HG02870 (cell line): ENCODE measurements at regions not wholly inside any gene's neighbourhood (a gene's known extent, or its start where the extent isn't known, plus 50 kb on each side); places are given as distances from the start of the nearest gene placed in this dataset.
"Not testable (repeated sequence)": the region's sequence is repeated elsewhere in the genome, so short reads cannot be mapped to it uniquely, and the experiment has no call there.

ENCODE experiments used
- ATAC-seq: cut with Tn5 transposase; IDR thresholded peaks from one replicate; pipeline ENCODE4 v1.9.1; 2021; ENCODE audit warnings: mild to moderate bottlenecking, moderate library complexity; ENCODE audit not compliant: unreplicated experiment

DNA sequence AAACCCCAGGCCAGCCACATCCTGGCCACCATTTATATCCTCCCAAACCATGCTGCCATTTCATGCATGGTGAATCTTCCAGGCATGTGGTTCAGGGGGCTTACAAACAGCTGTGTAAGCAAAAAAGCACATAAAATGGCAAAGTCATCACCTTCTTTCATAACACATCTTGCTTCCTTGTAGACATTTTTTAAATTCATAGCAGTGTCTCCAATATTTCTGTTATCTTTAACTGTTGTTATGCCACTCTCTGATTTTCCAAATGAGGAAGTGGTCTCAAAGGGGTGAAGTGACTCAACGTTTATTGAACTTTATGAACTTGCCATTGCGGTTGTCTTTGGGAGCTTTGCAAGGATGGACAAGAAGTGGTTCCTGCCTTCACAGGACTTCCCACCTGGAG lies 264.4 kb downstream of the MEX3B start:
- no peak for ATAC-seq

DNA sequence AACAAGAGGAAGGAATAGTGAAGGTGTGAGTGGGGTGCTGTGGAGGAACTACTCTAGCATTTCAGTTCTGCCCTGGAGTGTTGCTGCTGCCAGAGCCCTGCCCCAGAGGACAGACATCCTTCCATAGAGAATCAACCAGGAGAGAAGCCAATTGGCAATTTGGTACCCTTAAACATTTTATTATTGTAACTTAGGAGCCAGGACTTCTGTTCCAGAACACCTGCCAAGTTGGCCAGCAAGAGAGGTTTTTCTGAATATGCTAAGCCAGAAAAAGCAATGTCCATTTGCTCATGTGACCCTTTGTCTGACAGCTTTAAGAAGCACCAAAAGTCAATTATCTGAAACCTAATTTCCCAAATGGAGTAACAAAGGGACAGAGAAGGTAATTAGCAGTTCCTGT lies 264.9 kb downstream of the MEX3B start:
- ATAC-seq = no peak

DNA sequence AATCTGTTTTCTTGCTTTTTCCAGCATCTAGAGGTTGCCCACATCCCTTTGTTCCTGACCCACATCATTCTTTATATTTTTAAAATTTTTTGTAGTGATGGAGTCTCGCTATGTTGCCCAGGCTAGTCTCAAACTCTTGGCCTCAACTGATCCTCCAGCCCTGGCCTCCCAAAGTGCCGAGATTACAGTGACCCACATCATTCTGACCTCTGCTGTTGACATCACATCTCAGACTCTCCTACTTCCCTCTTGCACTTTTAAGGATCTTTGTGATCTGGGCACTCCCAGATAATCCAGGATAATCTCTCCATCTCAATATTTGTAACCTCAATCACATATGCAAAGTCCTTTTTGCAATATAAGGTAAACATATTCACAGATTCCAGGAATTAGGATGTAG lies 266.6 kb downstream of the MEX3B start:
- ATAC-seq = no peak

DNA sequence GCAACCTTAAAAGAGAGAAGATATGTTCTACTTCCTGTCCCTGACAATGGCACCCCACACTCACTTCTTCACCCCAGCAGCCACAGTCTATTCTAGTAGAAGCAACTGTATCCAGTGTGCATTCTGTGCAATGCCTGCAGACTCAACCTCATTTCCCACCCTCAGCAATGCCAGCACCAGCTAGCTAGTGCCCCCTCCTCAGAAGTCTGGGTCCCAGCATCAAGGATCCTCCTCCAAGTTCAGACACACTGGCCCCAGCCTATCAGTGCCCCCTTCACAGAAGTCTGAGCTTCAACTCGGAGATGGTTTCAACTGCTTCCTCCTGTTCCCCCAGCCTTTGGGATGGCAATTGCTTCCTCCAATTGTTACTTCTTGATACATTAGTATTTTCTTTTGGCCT lies 268.3 kb downstream of the MEX3B start:
- no peak for ATAC-seq

DNA sequence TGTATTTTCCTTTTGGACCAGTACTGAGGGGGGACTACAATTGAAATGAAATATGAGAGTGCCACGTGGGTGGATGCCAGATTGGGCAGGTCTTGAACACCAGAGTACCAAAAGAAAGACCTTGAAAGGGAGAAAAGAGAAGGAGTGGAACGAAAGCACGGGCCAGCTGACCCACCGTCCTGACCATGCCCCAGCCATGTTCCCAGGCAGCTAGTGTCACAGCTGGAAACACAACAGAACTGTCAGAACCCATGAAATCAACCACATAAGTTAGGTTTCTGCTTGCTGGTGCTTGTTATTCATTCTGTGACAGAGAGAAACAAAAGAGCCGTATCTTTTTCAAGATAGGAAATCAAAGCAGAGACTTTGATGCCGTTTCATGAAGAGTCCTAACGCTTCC lies 268.8 kb downstream of the MEX3B start:
- no peak for ATAC-seq

DNA sequence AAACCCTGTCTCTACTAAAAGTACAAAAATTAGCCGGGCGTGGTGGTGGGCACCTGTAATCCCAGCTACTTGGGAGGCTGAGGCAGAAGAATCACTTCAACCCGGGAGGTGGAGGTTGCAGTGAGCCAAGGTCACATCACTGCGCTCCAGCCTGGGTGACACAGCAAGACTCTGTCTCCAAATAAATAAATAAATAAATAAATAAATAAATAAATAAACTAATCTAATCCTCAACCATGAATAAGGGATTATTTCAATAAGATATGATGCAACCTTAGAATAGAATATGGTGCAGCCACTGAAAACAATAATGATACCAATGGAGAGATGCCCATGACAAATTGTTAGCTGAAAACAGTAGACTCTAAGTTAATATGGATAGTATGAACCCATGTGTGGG lies 270.0 kb downstream of the MEX3B start:
- ATAC-seq = not testable (repeated sequence)

DNA sequence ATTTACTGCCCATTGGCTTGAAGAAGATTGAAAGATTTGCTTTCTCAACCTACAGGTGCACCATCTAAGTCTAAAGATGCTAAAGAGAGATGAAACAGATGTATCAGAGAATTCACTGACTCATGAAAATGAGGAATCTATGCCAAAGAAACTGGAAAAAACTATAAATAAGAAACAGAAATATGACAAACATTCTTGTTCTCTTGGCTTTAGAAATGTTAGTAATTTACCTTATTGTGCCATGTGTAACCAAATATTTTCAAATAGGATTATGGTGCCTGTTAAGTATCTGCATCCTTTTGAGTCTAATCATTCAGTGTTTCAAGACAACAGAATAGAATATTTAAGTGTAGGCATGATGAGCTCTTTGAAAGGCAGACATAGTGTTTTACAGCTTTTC lies 271.5 kb downstream of the MEX3B start:
- ATAC-seq = no peak

DNA sequence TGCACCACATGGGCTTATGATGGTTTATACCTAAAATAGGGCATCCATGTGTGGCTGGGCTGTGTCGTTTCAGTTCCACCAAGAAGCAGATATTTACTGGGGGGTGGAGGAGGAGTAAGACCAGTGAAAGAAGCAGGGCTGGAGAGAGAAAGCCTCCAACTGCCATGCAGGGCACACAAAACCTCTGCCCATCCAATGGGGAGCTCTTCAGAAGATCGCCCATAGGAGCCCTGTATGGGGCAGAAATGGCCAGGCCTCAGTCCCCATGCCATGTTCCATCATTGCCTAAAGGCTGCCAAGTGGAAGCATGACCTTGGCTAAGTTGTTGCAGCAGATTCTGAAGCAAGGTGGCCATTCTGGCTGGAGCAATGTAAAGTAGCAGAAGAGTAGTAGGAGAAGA lies 277.0 kb downstream of the MEX3B start:
- no peak for ATAC-seq

DNA sequence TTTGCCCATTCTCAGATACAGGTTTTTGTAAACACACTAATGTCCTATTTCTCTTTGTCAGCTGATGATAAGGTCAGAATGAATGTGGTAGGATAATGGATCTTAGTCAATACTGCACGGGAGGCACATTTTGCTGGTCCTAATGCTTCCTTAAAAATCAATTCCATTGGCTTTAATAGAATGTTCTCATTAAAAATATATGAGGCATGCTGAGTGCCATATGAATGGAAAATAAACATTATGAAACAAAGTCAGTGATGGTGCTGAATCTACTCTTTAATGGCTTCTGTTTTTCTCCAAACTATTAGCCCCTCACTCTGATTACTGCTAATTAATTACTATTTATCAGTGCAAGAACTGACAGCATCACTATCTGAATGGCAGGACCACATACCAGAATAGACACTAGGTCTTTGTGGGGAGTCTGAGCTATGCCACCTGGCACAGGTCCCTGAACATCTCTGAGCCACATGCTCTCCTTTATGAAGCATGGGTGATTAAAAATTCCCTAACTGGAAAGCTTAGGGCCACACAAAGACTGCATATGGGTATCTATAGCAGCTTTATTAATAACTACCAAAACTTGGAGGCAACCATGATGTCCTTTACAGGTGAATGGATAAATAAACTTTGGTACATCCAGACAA lies 278.9 kb downstream of the MEX3B start:
- no peak for ATAC-seq

DNA sequence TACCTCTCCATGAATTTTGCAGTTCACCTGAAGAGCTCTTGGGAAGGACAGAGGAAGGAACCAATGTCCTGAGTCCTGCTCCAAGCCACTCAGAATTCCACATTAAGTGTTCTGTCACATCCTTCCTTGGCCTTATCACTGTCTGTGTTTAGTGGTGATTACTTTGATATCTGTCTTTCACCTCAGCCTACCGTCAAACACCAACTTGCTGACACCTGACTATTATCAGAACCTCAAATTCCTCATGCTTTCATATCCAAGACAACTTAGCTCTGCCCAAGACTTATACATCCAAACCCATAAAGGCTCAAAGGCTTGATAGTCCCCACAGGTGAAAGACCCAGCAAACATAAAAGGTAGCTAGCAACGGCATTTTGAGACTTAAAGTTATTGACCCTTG lies 280.0 kb downstream of the MEX3B start:
- no peak for ATAC-seq

DNA sequence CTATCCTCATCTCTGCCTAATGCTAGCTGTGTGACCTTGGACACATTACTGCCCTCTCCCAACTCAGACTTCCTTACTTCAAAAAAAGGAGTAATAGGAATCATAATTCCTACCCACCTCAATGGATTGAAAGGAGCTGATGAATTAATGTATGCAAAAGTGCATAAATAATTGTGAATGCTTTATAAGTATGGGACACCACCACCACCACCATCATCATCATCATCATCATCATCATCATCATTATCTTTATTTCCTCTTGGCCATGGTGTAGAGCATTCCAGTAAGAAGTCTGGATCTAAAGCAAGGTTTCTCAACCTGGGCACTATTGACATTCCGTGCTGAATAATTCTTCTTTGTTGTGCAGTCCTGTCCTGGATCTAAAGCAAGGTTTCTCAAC lies 282.5 kb downstream of the MEX3B start:
- ATAC-seq = no peak

DNA sequence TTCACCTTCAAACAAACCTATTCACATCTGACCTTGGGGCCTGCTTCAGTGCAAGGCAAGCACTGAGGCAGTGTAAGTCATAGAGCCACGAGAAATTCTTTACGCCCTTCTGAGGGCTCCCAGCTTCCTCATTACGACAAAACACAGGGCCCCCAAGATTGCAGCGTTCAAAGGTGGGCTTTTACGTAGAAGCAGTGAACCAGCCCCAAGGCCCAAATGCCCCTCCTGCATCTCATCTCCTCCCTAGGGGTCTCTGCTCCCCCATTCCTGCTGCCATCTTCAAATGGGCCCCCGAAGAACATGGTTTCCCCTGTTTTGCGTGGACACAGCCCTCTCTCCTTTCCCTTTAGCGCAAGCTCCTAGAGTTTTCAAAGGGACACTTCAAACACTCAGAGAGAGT lies 285.1 kb downstream of the MEX3B start:
- no peak for ATAC-seq

DNA sequence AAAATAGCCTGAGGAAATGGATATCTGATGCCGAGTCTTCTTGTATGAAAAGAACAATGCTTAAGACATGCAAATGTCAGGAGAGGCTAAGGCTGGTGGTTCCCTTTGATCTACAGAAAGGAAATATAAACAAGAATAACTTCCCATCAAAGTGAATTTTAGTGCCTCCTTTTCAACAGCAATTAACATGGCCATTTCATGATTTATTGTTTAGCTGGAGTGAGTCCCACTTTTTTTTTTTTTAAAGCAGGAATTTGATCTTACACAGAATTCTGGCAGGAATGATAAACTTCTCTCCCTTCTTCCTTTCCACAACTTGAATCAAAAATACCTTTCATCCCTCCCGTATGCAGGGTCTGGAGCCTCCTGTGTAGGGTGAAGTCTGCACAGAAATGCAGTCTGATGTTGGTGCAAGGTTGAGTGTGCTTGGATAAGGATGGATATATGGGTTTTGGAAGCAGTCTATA lies 287.0 kb downstream of the MEX3B start:
- no peak for ATAC-seq

DNA sequence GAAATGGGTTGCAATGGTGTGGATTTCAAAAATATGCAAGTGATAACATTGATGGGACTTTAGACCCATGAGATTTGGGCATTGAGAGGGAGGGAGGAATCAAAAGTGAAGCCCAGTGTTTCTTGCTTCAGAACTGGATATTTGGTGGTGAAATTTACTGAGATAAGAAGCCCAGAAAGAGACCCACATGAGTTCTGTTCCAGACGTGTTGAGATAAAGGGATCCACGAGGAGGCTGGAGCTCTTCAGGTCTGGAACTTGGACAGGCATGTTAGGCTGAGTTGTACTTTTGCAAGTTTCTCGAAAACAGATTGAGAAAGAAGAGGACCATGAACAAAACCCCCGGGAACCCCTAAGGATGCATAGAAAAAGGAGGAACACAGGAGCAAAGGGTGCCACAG lies 290.2 kb downstream of the MEX3B start:
- ATAC-seq = no peak

DNA sequence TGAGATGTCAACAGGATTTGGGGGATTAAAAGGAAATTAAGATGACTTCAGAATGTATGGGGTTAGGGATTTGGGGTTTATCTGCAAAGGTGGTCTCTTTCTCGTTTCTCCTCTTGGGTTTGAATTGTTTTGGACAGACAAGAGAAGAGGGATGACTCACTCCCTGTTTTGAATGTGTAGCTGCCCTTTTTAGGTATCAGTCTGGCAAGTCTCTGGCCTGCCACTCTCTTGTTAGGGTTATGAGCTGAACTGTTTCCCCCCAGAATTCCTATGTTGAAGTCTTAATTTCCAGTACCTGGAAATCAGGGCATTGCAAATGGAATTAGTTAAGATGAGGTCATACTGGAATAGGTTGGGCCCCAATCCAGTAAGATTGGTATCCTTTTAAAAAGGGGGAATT lies 291.7 kb downstream of the MEX3B start:
- ATAC-seq = no peak

DNA sequence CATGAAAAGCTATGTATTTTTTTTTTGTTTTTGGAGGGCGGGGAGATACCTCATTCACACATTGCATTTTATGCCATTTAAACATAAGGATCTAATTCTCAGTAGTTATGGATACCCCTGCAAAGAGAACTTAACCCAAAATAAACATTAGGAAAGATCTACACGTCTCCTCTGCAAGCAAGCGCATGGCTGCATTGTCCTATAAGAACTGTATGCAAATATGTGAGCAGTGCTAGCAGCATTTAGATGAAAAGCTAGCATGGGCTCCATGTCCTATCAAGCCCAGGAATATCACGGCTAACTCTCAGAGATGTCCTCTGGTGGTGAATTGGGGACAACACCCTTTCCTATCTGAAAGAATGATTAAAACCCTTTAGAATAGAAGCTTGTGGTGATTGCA lies 292.8 kb downstream of the MEX3B start:
- no peak for ATAC-seq

DNA sequence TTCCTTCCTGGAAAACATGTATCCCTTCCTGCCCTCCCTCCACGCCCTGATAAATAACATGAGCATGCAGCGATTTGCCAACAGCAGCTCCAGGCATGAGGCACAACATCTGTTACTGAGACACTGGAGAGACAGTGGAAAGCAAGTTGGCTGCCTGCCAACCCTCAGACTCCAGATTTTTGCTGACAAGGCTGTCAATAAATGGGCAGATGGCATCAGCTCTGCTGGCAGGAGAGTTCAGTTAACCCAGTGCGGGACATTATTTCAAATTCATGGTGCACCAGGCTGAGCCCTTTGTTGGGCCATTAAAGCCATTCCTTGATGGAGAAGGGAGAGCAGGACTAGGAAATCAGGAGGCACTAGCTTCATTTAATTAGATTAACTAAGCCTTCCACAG lies 293.3 kb downstream of the MEX3B start:
- ATAC-seq = no peak

DNA sequence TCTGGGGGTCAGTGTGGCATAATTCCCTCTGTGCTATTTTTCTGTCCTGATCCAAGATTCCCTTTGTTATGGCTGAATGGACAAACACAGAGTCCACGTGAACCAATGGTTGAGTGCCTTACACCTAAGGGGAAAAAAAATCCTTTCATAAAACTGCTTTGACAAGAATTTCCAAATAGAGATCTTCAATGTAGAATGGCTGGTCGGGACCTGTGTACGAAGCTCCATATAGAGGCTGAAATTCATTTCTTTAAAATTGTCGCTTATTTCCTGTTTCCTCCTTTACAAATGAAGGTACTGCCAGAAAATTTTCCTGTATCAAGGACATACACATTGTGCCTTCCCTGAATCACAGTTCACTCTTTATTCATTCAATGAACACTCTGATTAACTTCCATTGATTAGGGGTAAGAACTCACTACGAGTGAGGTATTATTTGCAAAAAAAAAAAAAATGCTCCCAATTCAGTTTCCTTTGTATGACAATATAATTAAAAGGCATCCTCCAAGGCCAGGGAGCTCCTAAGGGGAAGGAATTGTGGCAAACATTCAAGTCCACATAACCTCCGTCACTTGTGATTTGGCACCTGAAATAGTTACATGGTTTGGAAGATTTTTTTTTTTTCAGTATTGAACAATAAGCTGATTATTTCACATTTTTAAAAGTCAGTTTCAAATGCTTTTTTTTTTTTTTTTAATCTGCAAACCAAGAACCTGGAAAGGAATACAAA lies 293.8 kb downstream of the MEX3B start:
- no peak for ATAC-seq

DNA sequence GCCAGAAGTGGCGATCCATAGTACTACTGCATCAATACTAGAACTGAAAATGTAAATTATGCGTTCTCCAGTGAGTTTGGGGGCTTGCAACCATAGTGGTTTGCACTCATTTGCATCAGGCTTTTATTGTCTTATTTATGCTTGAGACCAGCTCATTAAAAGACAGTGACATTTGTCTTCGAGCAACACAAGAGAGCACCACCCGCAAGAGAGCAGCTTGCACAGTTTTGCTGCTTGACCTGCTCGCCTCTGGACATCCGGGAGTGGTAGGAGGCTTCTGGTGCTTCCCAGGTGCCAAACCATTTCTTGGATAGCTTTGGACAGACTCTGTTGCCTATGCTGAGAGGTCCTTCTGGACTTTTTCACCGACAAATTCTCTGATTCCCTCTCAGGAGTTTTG lies 294.6 kb downstream of the MEX3B start:
- no peak for ATAC-seq

DNA sequence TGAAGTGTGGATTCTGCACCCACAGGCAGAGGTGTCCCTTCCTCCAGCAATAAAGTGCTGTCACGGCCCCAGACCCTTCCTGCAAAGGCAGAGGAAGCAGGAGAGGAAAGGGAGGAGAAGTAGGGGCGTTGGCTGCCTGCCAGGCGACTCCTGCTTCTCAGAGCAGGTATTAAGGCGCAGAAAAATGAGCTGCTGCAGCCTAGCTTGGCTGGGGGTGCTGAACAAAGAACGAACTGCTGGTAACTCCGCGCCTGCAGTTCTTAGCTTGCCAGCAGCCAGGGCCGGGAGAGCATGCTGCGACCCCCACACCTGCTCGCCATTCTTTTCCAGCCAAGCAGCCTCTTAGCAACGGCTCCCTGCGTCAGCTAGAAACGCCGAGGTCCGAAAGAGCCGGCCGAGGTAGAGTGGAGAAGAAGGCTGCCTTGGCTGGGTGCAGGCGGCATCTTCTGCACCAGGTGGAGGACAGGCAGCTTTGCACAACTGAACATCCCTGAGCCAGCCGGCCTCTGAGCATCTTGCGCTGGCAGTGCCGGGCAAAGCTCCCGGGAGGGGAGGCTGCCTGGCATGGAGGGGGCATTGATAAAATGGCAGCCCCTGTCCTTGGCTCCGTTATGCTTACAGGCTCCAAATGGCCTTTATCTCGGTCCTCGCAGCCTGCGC lies 296.0 kb downstream of the MEX3B start:
- ATAC-seq = no peak

DNA sequence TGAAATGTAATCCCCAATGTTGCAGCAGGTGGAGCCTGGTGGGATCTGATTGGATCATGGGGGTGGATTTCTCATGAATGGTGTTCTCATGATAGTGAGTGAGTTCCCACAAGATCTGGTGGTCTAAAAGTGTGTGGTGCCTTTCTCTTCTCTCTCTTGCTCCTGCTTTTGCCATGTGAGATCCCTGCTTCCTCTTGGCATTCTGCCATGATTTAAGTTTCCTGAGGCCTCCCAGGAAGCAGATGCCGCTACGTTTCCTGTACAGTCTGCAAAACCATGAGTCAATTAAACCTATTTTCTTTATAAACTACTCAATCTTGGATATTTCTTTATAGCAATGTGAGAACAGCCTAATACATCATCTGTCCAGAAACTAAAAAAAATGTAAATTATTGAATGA lies 298.3 kb downstream of the MEX3B start:
- ATAC-seq = no peak

DNA sequence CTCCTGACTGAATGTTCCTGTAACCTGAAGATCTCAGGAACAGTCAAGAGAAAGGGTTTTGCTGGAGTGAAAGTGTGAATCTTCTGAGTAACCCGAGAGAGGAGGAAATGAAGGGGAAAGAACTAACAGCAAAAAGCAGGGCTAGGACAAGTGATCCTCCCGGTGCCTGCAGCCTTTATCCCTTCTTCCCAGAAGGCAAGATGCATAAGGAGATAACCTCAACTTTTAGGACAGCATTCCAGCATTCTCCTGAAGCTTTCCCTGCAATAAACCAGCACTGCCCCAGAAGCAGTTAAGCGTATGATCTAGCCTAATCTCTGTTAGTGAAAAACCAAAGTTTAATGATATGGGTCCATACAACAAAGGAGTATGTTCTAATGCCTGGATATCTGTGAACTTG lies 298.8 kb downstream of the MEX3B start:
- ATAC-seq = no peak
